Lung (tissue), 11 donors: ENCODE measurements at regions not wholly inside any gene's neighbourhood (a gene's known extent, or its start where the extent isn't known, plus 50 kb on each side); places are given as distances from the start of the nearest gene placed in this dataset.

Experiments used
- ATAC-seq: fragments of 200-7000 bp; cut with Tn5 transposase; one replicate; pipeline ENCODE4 v1.9.1; 2020; ENCODE audit warnings: moderate number of reproducible peaks; ENCODE audit not compliant: insufficient read depth, low FRiP score
- DNase-seq, 3 donors: peaks; one replicate each; pipeline ENCODE4 v3.0.0-alpha.2; 2013 to 2017
- H3K27ac ChIP-seq, 2 donors: one replicate each; pipeline ENCODE4 v1.5.1; 2013; ENCODE audit warnings: mild to moderate bottlenecking in 2 of 2, moderate library complexity in 2 of 2, control low read depth in 1 of 2, inconsistent platforms in 1 of 2, low read depth in 1 of 2, low read length in 1 of 2
- H3K27me3 ChIP-seq, 3 donors: one replicate each; pipeline ENCODE4 v1.5.1; 2013; ENCODE audit warnings: low read length in 2 of 3; ENCODE audit not compliant: control insufficient read depth in 3 of 3, insufficient read depth in 3 of 3
- H3K36me3 ChIP-seq, 4 donors: one replicate each; pipeline ENCODE4 v1.5.1; 2013; ENCODE audit warnings: low read length in 4 of 4, mild to moderate bottlenecking in 1 of 4, moderate library complexity in 1 of 4; ENCODE audit not compliant: control insufficient read depth in 4 of 4, insufficient read depth in 4 of 4
- H3K4me1 ChIP-seq, 5 donors: one replicate each; pipeline ENCODE4 v1.5.1; 2013; ENCODE audit warnings: low read length in 5 of 5, mild to moderate bottlenecking in 2 of 5, moderate library complexity in 1 of 5; ENCODE audit not compliant: control insufficient read depth in 5 of 5, insufficient read depth in 5 of 5
- H3K4me3 ChIP-seq: one replicate; pipeline ENCODE4 v1.5.1; 2013; ENCODE audit warnings: mild to moderate bottlenecking, control low read depth, moderate library complexity
- H3K9ac ChIP-seq, 2 donors: one replicate each; pipeline ENCODE4 v1.5.1; 2013; ENCODE audit warnings: low read length in 2 of 2, control low read depth in 1 of 2; ENCODE audit not compliant: insufficient read depth in 1 of 2
- H3K9me3 ChIP-seq, 4 donors: one replicate each; pipeline ENCODE4 v1.5.1; 2013; ENCODE audit warnings: low read length in 3 of 4, mild to moderate bottlenecking in 1 of 4, moderate library complexity in 1 of 4; ENCODE audit not compliant: control insufficient read depth in 4 of 4, insufficient read depth in 3 of 4
- WGBS, 2 donors: extraction: QIAGEN DNeasy Blood & Tissue Kit; methylation state at CpG; one replicate each; pipeline ENCODE4 v1.1.7; 2013; 5-methylcytosine and 5-hydroxymethylcytosine counted together
- TF ChIP-seq, protein P1 (sequence below): IDR thresholded peaks from 2 replicates; pipeline ENCODE4 v1.5.1; 2012; ENCODE audit warnings: mild to moderate bottlenecking; ENCODE audit errors: control extremely low read depth, extremely low read depth
- donor health status: control.
- donor health status: control.
- donor health status: Bipolar disorder and iron deficiency.
- donor health status: healthy.
- donor health status: DM: yes; HTN: yes; CAD: no.

DNA sequence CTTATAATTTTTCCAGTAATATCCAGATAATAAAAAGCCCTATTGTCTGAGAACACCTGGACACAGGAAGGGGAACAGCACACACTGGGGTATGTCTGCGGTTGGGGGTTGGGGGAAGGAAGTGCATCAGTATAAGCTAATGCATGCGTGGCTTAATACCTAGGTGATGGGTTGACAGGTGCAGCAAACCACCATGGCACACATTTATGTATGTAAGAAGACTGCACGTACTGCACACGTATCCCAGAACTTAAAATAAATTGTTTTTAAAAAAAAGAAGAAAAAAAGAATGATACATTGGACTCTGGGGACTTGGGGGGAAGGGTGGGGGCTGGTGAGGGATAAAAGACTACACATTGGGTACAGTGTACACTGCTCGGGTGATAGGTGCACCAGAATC, 144.9 kb upstream of the C1orf174 start:
- H3K27me3 ChIP-seq = peaks cover 0 to 4% (median 0%) of the 10 kb centered on the region in 3 donors
- peaks cover 0 to 3% (median 0%) of the 10 kb centered on the region in 4 donors for H3K9me3 ChIP-seq
- no peak for DNase-seq
- TF ChIP-seq, protein P1, sequence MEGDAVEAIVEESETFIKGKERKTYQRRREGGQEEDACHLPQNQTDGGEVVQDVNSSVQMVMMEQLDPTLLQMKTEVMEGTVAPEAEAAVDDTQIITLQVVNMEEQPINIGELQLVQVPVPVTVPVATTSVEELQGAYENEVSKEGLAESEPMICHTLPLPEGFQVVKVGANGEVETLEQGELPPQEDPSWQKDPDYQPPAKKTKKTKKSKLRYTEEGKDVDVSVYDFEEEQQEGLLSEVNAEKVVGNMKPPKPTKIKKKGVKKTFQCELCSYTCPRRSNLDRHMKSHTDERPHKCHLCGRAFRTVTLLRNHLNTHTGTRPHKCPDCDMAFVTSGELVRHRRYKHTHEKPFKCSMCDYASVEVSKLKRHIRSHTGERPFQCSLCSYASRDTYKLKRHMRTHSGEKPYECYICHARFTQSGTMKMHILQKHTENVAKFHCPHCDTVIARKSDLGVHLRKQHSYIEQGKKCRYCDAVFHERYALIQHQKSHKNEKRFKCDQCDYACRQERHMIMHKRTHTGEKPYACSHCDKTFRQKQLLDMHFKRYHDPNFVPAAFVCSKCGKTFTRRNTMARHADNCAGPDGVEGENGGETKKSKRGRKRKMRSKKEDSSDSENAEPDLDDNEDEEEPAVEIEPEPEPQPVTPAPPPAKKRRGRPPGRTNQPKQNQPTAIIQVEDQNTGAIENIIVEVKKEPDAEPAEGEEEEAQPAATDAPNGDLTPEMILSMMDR = no peak
- WGBS, 2 donors = 57 to 70% methylated on average over 5 of the region's 5 CpGs
- no peaks in the 10 kb centered on the region for H3K4me1 ChIP-seq
- no peak overlapping the region for H3K27ac ChIP-seq
- H3K4me3 ChIP-seq = no peak overlapping the region
- no peaks in the 10 kb centered on the region for H3K36me3 ChIP-seq
- ATAC-seq = no peak
- no peak overlapping the region for H3K9ac ChIP-seq

DNA sequence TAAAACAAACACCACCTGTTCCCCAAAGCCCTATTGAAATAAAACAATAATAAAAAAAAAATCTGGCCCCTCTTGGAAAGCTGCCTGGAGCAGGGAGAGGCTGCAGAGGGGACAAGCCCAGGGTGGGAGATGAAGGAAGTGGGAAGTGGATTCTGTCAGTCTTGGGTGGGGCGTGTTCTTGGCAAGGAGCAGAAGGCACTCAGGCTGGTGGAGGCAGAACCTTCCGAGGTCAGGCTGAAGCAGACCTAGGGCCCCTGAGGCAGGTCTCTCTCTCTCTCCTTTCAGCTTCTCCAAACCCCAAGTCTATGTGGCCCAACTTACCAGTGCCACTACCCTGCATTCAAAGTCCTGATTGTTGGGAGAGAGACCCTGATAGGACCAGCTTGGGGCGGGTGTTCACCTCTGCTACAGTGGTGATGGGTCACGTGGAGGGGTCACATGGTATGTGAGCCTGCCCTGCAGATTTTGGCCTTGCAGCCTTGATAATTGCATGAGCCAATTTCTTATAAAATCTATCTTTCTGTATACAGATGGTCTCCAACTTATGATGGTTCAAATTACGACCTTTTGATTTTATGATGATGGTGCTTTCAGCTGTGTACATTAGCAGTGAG, 145.4 kb upstream of the C1orf174 start:
- no peaks in the 10 kb centered on the region for H3K4me1 ChIP-seq
- TF ChIP-seq, protein P1 = no peak
- ATAC-seq = no peak
- peaks cover 0 to 1% (median 0%) of the 10 kb centered on the region in 4 donors for H3K9me3 ChIP-seq
- no peak overlapping the region for H3K4me3 ChIP-seq
- DNase-seq = no peak
- H3K9ac ChIP-seq = no peak overlapping the region
- WGBS, 2 donors = 78 to 85% methylated on average over 5 of the region's 5 CpGs
- H3K36me3 ChIP-seq = no peaks in the 10 kb centered on the region
- no peak overlapping the region for H3K27ac ChIP-seq
- H3K27me3 ChIP-seq = peaks cover 0 to 4% (median 0%) of the 10 kb centered on the region in 3 donors

DNA sequence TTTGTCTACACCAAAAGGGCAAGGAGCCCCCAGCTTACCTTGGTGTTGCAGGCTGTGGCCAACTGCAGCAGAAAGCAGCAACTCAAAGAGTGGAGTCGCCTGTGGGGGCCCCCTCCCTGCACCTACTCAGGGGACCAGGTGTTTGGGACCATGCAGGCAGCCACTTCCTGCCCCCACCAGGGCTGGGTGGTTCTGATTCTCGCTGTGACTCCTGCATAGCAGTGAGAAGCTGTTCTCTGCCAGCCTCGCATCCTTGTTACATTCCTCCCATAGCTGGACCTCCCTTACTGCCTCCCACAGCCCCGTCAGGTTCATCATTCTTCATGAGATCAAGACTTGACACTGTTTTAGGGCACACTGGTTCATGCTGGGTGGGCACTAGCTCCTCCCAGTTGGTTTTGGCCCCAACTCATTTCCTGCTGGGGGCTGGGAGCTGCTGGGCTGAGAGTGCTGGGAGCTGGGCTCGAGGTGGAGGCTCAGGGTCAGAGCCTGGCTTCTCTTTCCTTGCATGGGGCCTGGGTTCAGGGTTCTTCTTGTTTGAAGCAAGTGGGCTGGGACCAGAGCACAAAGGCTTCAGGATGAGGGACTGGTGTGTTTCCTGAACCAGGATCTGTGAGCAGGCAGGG, 146.9 kb upstream of the C1orf174 start:
- Histone ChIP-seq H3K9ac (no peak overlapping the region), H3K36me3 (no peaks in the 10 kb centered on the region), H3K9me3 (peaks cover 0 to 1% (median 0%) of the 10 kb centered on the region in 4 donors), H3K4me3 (no peak overlapping the region), H3K27ac (no peak overlapping the region), H3K27me3 (peaks cover 0 to 8% (median 0%) of the 10 kb centered on the region in 3 donors), H3K4me1 (no peaks in the 10 kb centered on the region)
- 41 to 51% methylated on average over 5 of the region's 5 CpGs for WGBS, 2 donors
- TF ChIP-seq, protein P1 = no peak
- ATAC-seq (no peak), DNase-seq (no peak)
